HepG2 (cell line): ENCODE measurements at regions not wholly inside any gene's neighbourhood (a gene's known extent, or its start where the extent isn't known, plus 50 kb on each side); places are given as distances from the start of the nearest gene placed in this dataset.

Experiments used
- ATAC-seq: fragments of 200-7000 bp; cut with Tn5 transposase; 3 replicates; pipeline ENCODE4 v1.9.1; 2020; ENCODE audit warnings: mild to moderate bottlenecking, moderate library complexity
- BruUV-seq: library from RNA; stranded (reverse); fragments of 400-500 nt; replicated peaks from 2 replicates; lab custom pipeline; 2021; lab: Mats Ljungman, UMichigan
- CTCF ChIA-PET: fragments of 300-600 bp; formaldehyde crosslinking; extraction: SDS; loops from one replicate; lab custom pipeline; 2021; ENCODE audit warnings: low total read pairs, inconsistent platforms, low intra/inter-chr PET ratio; lab: Yijun Ruan, JAX
- POLR2A ChIA-PET: fragments of 350-600 bp; sonication (Branson Sonifier 250); formaldehyde crosslinking; loops from one replicate; lab custom pipeline; 2020; ENCODE audit warnings: antibody characterized with exemption, inconsistent platforms; lab: Yijun Ruan, JAX
- DNase-seq: peaks from one replicate; pipeline ENCODE4 v3.0.0-alpha.2; 2015; ENCODE audit warnings: low spot score
- FAIRE-seq: peaks from 3 replicates; lab custom pipeline; 2011; peaks lifted over from hg19 to GRCh38; lab: Jason Lieb, UNC
- H2AFZ ChIP-seq: one replicate; pipeline ENCODE4 v1.6.1; 2011; ENCODE audit warnings: low read length, inconsistent platforms
- H3K27ac ChIP-seq: fragments of 300-600 bp; 3 replicates; pipeline ENCODE4 v1.8.0; 2011; ENCODE audit warnings: mixed run types, mild to moderate bottlenecking, mixed read lengths, low read length, inconsistent platforms; ENCODE audit not compliant: insufficient read depth; ENCODE audit errors: extremely low read length
- H3K27me3 ChIP-seq, 2 experiments: fragments of 200-600 bp in 1 of 2; 2 replicates in 1 of 2; 3 replicates in 1 of 2; pipeline versions ENCODE4 v1.6.0 to v1.8.0; 2011; ENCODE audit warnings: low read length in 2 of 2, mild to moderate bottlenecking in 2 of 2, moderate library complexity in 2 of 2, inconsistent platforms in 1 of 2; ENCODE audit not compliant: insufficient read depth in 2 of 2, control insufficient read depth in 1 of 2
- H3K36me3 ChIP-seq, 2 experiments: fragments of 200-600 bp in 1 of 2; replicated peaks in 1 of 2; 2 replicates in 1 of 2; 3 replicates in 1 of 2; pipeline versions ENCODE4 v1.5.1 to v1.8.0; 2011; ENCODE audit warnings: low read length in 2 of 2, inconsistent platforms in 1 of 2; ENCODE audit not compliant: insufficient read depth in 2 of 2, control insufficient read depth in 1 of 2
- H3K4me1 ChIP-seq: 2 replicates; pipeline ENCODE4 v1.5.1; 2012; ENCODE audit warnings: low read length, inconsistent platforms; ENCODE audit not compliant: insufficient read depth
- H3K4me2 ChIP-seq: 2 replicates; pipeline ENCODE4 v1.6.0; 2011; ENCODE audit warnings: low read depth, low read length, inconsistent platforms
- H3K4me3 ChIP-seq, 3 experiments: fragments of 200-600 bp in 1 of 3; sonication (generic), shearing (Covaris generic) in 1 of 3; replicated peaks in 1 of 3; 2 replicates each; pipeline ENCODE4 v1.5.1; 2011 to 2016; ENCODE audit warnings: low read length in 3 of 3, inconsistent platforms in 2 of 3, low read depth in 2 of 3, mild to moderate bottlenecking in 2 of 3, control low read depth in 1 of 3, mixed read lengths in 1 of 3; ENCODE audit not compliant: insufficient read depth in 1 of 3
- H3K79me2 ChIP-seq: one replicate; pipeline ENCODE4 v1.6.1; 2011; ENCODE audit warnings: low read length, inconsistent platforms; ENCODE audit not compliant: insufficient read depth
- H3K9ac ChIP-seq: 2 replicates; pipeline ENCODE4 v1.6.0; 2011; ENCODE audit warnings: mild to moderate bottlenecking, low read depth, low read length, inconsistent platforms; ENCODE audit not compliant: insufficient read depth
- H3K9me3 ChIP-seq: 2 replicates; pipeline ENCODE4 v1.5.1; 2012; ENCODE audit warnings: mild to moderate bottlenecking, low read length
- H4K20me1 ChIP-seq: 2 replicates; pipeline ENCODE4 v1.6.0; 2011; ENCODE audit warnings: inconsistent platforms, mild to moderate bottlenecking, low read length, moderate library complexity; ENCODE audit not compliant: insufficient read depth
- FOXA1 ChIP-seq, 2 experiments: fragments of 450-650 bp in 1 of 2; sonication (generic) in 1 of 2; formaldehyde crosslinking in 1 of 2; IDR thresholded peaks; 2 replicates each; pipeline versions ENCODE4 v1.4.0 to v1.6.1; 2016 to 2020; ENCODE audit warnings: missing genetic modification reagents in 1 of 2
- ZNF331 ChIP-seq: sonication (generic); formaldehyde crosslinking; IDR thresholded peaks from 2 replicates; pipeline ENCODE4 v1.4.0; 2020; ENCODE audit warnings: missing genetic modification reagents
- WGBS: methylation state at CpG from one replicate; pipeline ENCODE4 v1.1.6; 2017; ENCODE audit warnings: low lambda C conversion rate; 5-methylcytosine and 5-hydroxymethylcytosine counted together
- in situ Hi-C: cut with HindIII; loops from 2 replicates; pipeline ENCODE4 v1.10.0; 2017; ENCODE audit warnings: low pct_unique_long_range_greater_than_20kb; ENCODE audit not compliant: extremely low pct_ligation_motif_present
- intact Hi-C: fragments of 100-400 bp; cut with micrococcal nuclease; formaldehyde crosslinking; loops from one replicate; pipeline ENCODE4 v1.10.0; 2022; ENCODE audit not compliant: unreplicated experiment
- TF ChIP-seq, protein P1 (sequence below): fragments of 450-650 bp; IDR thresholded peaks from 2 replicates; pipeline ENCODE4 v1.6.1; 2017
- TF ChIP-seq, protein P2 (sequence below): sonication (generic); formaldehyde crosslinking; conservative IDR thresholded peaks from 2 replicates; pipeline ENCODE4 v1.8.0; 2022; ENCODE audit warnings: mild to moderate bottlenecking, moderate library complexity, missing genetic modification reagents
- TF ChIP-seq, protein P3 (sequence below): sonication (generic); formaldehyde crosslinking; IDR thresholded peaks from 2 replicates; pipeline ENCODE4 v1.5.0; 2020; ENCODE audit warnings: missing genetic modification reagents

DNA sequence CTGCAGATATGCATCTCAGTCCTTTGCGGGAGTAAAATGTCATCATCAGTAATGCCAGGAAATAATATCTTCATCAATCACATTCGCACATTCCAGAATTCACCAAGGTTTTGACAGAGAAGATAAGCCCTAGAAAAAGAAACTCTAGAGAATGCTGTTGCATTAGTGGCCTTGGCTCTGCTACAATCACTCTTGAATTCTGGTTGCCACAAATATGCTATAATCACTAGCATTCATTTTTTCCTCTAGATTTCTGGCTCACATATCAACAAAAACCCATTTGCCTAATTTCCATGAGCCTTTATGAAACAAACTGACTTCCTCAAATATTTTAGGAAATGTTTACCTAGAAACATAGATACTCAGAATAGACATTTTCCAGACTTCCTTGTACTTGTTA lies 653.4 kb downstream of the ANXA1 start:
- no peaks in the 10 kb centered on the region for H3K9me3 ChIP-seq
- POLR2A ChIA-PET: no interaction called here
- no peak for TF ChIP-seq ZNF331 (CRISPR knock-in tag)
- TF ChIP-seq FOXA1 (IDR thresholded peaks at IDR 0.05): no peak
- no peak for TF ChIP-seq FOXA1 (CRISPR knock-in tag; IDR thresholded peaks at IDR 0.05)
- TF ChIP-seq, protein P1, sequence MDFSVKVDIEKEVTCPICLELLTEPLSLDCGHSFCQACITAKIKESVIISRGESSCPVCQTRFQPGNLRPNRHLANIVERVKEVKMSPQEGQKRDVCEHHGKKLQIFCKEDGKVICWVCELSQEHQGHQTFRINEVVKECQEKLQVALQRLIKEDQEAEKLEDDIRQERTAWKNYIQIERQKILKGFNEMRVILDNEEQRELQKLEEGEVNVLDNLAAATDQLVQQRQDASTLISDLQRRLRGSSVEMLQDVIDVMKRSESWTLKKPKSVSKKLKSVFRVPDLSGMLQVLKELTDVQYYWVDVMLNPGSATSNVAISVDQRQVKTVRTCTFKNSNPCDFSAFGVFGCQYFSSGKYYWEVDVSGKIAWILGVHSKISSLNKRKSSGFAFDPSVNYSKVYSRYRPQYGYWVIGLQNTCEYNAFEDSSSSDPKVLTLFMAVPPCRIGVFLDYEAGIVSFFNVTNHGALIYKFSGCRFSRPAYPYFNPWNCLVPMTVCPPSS: no peak
- TF ChIP-seq, protein P2, sequence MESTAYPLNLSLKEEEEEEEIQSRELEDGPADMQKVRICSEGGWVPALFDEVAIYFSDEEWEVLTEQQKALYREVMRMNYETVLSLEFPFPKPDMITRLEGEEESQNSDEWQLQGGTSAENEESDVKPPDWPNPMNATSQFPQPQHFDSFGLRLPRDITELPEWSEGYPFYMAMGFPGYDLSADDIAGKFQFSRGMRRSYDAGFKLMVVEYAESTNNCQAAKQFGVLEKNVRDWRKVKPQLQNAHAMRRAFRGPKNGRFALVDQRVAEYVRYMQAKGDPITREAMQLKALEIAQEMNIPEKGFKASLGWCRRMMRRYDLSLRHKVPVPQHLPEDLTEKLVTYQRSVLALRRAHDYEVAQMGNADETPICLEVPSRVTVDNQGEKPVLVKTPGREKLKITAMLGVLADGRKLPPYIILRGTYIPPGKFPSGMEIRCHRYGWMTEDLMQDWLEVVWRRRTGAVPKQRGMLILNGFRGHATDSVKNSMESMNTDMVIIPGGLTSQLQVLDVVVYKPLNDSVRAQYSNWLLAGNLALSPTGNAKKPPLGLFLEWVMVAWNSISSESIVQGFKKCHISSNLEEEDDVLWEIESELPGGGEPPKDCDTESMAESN: no peak
- TF ChIP-seq, protein P3, sequence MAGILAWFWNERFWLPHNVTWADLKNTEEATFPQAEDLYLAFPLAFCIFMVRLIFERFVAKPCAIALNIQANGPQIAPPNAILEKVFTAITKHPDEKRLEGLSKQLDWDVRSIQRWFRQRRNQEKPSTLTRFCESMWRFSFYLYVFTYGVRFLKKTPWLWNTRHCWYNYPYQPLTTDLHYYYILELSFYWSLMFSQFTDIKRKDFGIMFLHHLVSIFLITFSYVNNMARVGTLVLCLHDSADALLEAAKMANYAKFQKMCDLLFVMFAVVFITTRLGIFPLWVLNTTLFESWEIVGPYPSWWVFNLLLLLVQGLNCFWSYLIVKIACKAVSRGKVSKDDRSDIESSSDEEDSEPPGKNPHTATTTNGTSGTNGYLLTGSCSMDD (CRISPR knock-in tag): no peak
- H3K4me2 ChIP-seq: no peak overlapping the region
- no peaks in the 10 kb centered on the region for H3K36me3 ChIP-seq
- no peak overlapping the region for H3K9ac ChIP-seq
- no TSS peak for BruUV-seq
- intact Hi-C loops (no loop called here), in situ Hi-C loops (no loop called here)
- FAIRE-seq: no peak
- H3K4me3 ChIP-seq: no peak overlapping the region
- H3K27ac ChIP-seq: no peak overlapping the region
- CTCF ChIA-PET: no interaction called here
- no peaks in the 10 kb centered on the region for H3K79me2 ChIP-seq
- H3K4me1 ChIP-seq: no peaks in the 10 kb centered on the region
- H3K27me3 ChIP-seq: no peaks in the 10 kb centered on the region
- H4K20me1 ChIP-seq: no peaks in the 10 kb centered on the region
- no peak for DNase-seq
- H2AFZ ChIP-seq: no peak overlapping the region
- no peak for ATAC-seq
- WGBS: 45% methylated on average over 2 of the region's 2 CpGs
